ENCODE measurements at regions not wholly inside any gene's neighbourhood (a gene's known extent, or its start where the extent isn't known, plus 50 kb on each side); places are given as distances from the start of the nearest gene placed in this dataset.

DNA sequence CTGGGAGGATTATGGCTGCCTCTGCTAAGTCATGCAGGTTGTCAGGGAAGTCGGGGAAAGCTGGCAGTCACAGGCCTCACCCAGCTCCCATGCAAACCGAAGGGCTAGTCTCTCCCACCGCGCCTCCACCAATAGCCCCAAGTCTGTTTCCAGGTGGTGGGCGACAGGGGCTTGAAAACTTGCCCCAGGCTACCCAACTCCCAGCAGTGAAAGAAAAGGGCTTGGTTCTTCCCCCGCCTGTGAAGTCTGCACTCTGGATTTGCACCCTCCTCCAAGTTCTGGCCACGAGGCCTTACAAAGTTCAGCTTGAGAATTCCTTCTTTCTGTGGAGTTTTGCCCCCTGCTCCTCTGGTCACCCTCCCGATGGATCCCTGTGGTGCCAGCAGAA, 99.9 kb upstream of the CHST15 start:
- TF ChIP-seq, protein P1, sequence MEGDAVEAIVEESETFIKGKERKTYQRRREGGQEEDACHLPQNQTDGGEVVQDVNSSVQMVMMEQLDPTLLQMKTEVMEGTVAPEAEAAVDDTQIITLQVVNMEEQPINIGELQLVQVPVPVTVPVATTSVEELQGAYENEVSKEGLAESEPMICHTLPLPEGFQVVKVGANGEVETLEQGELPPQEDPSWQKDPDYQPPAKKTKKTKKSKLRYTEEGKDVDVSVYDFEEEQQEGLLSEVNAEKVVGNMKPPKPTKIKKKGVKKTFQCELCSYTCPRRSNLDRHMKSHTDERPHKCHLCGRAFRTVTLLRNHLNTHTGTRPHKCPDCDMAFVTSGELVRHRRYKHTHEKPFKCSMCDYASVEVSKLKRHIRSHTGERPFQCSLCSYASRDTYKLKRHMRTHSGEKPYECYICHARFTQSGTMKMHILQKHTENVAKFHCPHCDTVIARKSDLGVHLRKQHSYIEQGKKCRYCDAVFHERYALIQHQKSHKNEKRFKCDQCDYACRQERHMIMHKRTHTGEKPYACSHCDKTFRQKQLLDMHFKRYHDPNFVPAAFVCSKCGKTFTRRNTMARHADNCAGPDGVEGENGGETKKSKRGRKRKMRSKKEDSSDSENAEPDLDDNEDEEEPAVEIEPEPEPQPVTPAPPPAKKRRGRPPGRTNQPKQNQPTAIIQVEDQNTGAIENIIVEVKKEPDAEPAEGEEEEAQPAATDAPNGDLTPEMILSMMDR (conservative IDR thresholded peaks at IDR 0.05 in 1 of 2, IDR thresholded peaks at IDR 0.05 in 1 of 2; ENCODE audit: low read depth in 1 of 2, low read length in 2 of 2): no peak
- TF ChIP-seq EZH2 (IDR thresholded peaks at IDR 0.05; ENCODE audit: low read length, missing control alignments): no peak

All from fibroblast of lung (primary cell).